Peyer's patch (tissue), 4 donors: ENCODE measurements at regions not wholly inside any gene's neighbourhood (a gene's known extent, or its start where the extent isn't known, plus 50 kb on each side); places are given as distances from the start of the nearest gene placed in this dataset.

Experiments used
- DNase-seq, 3 donors: peaks; one replicate each; pipeline ENCODE4 v3.0.0-alpha.2; 2017 to 2019
- H3K27ac ChIP-seq, 4 donors: fragments of 200-600 bp; sonication (generic); one replicate each; pipeline ENCODE4 v1.5.1; 2016 to 2019
- H3K27me3 ChIP-seq, 2 donors: fragments of 200-600 bp; sonication (generic); one replicate each; pipeline ENCODE4 v1.5.1; 2019
- H3K36me3 ChIP-seq, 3 donors: fragments of 200-600 bp; sonication (generic); one replicate each; pipeline ENCODE4 v1.5.1; 2016 to 2019
- H3K4me1 ChIP-seq, 4 donors: fragments of 200-600 bp; sonication (generic); one replicate each; pipeline ENCODE4 v1.5.1; 2016 to 2019
- H3K4me3 ChIP-seq, 4 donors: fragments of 200-600 bp; sonication (generic); 1 replicate in 3 of 4; 2 replicates in 1 of 4; pipeline ENCODE4 v1.5.1; 2016 to 2019; ENCODE audit warnings: mild to moderate bottlenecking in 1 of 4
- H3K9me3 ChIP-seq, 4 donors: fragments of 200-600 bp; sonication (generic); one replicate each; pipeline ENCODE4 v1.5.1; 2016 to 2019; ENCODE audit warnings: mild to moderate bottlenecking in 1 of 4
- POLR2A ChIP-seq, 2 donors: fragments of 450-650 bp; IDR thresholded peaks; one replicate each; pipeline ENCODE4 v1.5.1; 2017; ENCODE audit warnings: antibody characterized with exemption in 2 of 2, mild to moderate bottlenecking in 2 of 2, moderate library complexity in 2 of 2
- TF ChIP-seq, protein P1 (sequence below), 6 experiments: fragments of 450-650 bp in 4 of 6; fragments of 200-600 bp in 2 of 6; sonication (generic) in 1 of 6; IDR thresholded peaks; one replicate each; pipeline ENCODE4 v1.5.1; 2017 to 2019; ENCODE audit warnings: antibody characterized with exemption in 6 of 6, mild to moderate bottlenecking in 3 of 6, moderate library complexity in 1 of 6

DNA sequence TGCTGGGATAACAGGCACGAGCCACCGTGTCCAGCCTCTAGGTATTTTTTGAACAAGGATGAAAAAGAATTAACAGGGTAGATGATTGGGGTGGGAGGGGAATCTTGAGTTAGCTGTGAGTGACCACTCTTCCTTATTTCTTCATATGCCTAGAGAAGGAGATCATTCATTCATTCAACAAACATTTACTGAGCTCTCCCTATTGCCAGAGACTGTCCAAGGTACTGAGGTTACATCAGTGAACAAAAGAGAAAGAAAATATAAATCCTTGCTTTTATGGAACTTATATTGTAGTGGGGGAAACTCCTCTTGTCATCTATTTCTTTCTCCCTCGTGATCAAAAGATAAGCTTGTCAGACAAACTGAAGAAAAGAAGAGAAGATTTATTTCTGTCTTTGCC is 62.9 kb downstream of the S1PR1 start:
- Histone ChIP-seq H3K4me3 (no peak overlapping the region), H3K4me1 (no peaks in the 10 kb centered on the region), H3K9me3 (no peaks in the 10 kb centered on the region), H3K27ac (no peak overlapping the region), H3K27me3 (no peaks in the 10 kb centered on the region), H3K36me3 (no peaks in the 10 kb centered on the region)
- TF ChIP-seq, protein P1, sequence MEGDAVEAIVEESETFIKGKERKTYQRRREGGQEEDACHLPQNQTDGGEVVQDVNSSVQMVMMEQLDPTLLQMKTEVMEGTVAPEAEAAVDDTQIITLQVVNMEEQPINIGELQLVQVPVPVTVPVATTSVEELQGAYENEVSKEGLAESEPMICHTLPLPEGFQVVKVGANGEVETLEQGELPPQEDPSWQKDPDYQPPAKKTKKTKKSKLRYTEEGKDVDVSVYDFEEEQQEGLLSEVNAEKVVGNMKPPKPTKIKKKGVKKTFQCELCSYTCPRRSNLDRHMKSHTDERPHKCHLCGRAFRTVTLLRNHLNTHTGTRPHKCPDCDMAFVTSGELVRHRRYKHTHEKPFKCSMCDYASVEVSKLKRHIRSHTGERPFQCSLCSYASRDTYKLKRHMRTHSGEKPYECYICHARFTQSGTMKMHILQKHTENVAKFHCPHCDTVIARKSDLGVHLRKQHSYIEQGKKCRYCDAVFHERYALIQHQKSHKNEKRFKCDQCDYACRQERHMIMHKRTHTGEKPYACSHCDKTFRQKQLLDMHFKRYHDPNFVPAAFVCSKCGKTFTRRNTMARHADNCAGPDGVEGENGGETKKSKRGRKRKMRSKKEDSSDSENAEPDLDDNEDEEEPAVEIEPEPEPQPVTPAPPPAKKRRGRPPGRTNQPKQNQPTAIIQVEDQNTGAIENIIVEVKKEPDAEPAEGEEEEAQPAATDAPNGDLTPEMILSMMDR (IDR thresholded peaks at IDR 0.05), result no peak
- TF ChIP-seq POLR2A (IDR thresholded peaks at IDR 0.05), result no peak
- DNase-seq, result no peak

DNA sequence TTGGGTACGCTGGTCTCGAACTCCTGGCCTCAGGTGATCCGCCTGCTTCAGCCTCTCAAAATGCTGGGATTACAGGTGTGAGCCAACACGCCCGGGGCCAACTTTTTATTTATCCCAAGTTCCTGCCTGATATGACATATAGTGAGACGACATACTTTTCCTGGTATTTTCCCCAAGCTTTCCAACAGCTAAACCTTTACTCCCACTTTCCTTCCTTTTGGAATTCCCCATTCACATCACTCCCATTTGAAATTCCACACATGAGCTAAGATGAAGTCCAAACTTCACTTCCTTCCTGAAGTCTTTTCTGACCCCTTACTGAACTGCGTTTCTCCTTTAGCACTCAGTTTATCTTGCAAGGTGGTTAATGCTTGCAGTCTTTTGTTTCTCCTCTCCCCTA is 64.1 kb downstream of the S1PR1 start:
- Histone ChIP-seq H3K27me3 (no peaks in the 10 kb centered on the region), H3K36me3 (no peaks in the 10 kb centered on the region), H3K9me3 (no peaks in the 10 kb centered on the region), H3K27ac (no peak overlapping the region), H3K4me3 (no peak overlapping the region), H3K4me1 (no peaks in the 10 kb centered on the region)
- no peak for TF ChIP-seq POLR2A (IDR thresholded peaks at IDR 0.05)
- TF ChIP-seq, protein P1 (IDR thresholded peaks at IDR 0.05), result no peak
- DNase-seq, result no peak

DNA sequence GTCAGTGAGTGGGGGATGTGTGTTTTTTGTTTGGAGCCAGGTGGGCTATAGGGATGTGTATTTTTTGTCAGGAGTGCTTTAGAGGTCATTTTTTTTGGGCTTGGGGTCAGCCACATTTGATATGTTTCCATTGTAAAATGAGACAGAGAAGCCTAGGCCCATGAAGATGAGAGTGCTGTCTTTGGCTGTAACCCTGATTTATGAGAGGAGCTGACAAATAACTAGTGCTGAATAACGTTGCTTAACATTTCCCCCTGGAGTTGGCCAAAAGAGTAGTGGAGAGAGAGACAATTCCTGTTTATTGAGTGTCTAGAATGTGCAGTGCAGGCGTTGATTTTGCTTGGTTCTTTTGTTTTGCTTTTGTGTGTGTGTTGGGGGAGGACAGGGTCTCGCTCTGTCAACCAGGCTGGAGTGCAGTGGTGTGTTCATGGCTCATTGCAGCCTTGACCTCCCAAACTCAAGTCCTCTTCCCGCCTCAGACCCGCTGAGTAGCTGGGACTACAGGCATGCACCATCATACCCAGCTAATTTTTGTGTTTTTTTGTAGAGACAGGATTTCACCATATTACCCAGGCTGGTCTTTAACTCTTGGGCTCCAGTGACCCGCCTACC is 64.7 kb downstream of the S1PR1 start:
- H3K4me1 ChIP-seq, result no peaks in the 10 kb centered on the region
- no peak overlapping the region for H3K27ac ChIP-seq
- H3K9me3 ChIP-seq, result no peaks in the 10 kb centered on the region
- no peak overlapping the region for H3K4me3 ChIP-seq
- TF ChIP-seq, protein P1 (IDR thresholded peaks at IDR 0.05), result no peak
- TF ChIP-seq POLR2A (IDR thresholded peaks at IDR 0.05), result no peak
- no peaks in the 10 kb centered on the region for H3K36me3 ChIP-seq
- no peaks in the 10 kb centered on the region for H3K27me3 ChIP-seq
- DNase-seq, result no peak

DNA sequence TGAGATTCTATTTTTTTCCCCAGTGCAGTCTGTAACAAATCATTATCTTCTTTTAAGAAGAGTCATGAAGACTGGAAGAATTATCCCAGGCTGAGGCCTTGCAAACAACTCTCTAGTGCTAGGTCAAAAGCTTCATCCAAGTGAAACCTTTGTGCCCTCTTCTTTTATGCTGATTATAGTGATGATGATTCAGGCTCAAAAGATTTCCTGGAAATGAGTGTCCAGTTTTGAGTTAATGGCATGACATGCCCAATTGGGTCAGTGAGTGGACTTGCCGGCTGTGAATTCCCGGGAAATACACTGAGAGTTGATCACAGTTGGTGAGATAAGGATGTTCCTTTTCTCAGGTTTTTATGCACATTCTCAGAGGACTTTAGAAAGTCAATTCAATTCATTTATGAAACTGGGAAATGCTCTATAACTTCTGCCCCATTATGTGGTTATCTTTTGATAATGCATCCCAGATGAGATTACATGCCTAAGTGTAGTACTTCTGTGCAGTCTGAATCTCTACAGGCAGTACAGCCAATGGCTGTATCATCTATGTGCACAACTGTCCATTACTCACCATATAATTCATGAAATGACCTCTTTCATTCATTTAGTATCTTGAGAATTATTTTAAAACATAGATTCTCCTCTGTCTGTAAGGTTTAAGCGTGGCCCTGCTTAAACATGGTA is 66.2 kb downstream of the S1PR1 start:
- Histone ChIP-seq H3K36me3 (no peaks in the 10 kb centered on the region), H3K9me3 (no peaks in the 10 kb centered on the region), H3K27me3 (no peaks in the 10 kb centered on the region), H3K4me1 (no peaks in the 10 kb centered on the region), H3K27ac (no peak overlapping the region), H3K4me3 (no peak overlapping the region)
- TF ChIP-seq, protein P1 (IDR thresholded peaks at IDR 0.05), result no peak
- TF ChIP-seq POLR2A (IDR thresholded peaks at IDR 0.05), result no peak
- no peak for DNase-seq

DNA sequence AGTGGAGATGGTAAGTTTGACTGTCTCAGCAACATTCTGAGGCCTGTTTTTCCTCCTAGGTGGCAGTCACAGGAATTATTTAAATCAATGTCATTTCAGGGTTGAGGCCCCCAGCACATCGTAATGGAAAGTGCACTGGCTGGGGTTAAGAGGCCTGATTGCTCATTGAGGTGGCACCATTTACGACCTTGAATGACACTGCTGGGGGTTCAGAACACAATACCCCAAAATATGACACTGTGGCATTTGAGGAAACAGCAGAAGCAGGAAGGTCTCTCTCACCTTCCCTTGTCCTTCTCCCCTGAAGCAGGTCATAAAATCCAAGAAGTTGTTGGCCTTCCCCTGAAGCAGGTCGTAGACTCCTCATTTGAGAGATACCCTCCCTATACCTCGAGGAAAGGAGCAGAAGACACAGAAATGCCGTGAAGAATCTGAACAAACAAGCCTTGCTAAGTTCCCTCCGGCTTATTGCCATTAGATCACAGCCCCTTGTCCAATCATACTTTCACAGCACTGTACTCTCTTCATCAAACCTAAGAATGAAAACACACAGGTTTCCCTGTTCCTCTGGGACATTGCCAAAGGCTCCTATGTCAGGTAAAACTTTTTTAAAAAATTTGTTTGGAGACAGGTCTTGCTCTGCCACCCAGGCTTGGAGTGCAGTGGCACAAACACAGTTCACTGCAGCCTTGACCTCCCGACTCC is 71.3 kb downstream of the S1PR1 start:
- no peak for DNase-seq
- Histone ChIP-seq H3K9me3 (no peaks in the 10 kb centered on the region), H3K27me3 (no peaks in the 10 kb centered on the region), H3K4me1 (peaks cover 0 to 14% (median 2%) of the 10 kb centered on the region in 4 donors), H3K4me3 (no peak overlapping the region), H3K36me3 (no peaks in the 10 kb centered on the region), H3K27ac (peak overlapping the region in 1 of 4 donors; percentile 86)
- no peak for TF ChIP-seq POLR2A (IDR thresholded peaks at IDR 0.05)
- TF ChIP-seq, protein P1 (IDR thresholded peaks at IDR 0.05), result no peak
